ENCODE measurements at regions not wholly inside any gene's neighbourhood (a gene's known extent, or its start where the extent isn't known, plus 50 kb on each side); places are given as distances from the start of the nearest gene placed in this dataset.
"Not testable (repeated sequence)": the region's sequence is repeated elsewhere in the genome, so short reads cannot be mapped to it uniquely, and the experiment has no call there.

- not testable (repeated sequence) for DNase-seq
Measured at GRCh38 chr1:206362994-206363393, 107.3 kb upstream of the IKBKE start.

GRCh38 chr1:206365271-206365670 is 105.0 kb upstream of the IKBKE start:
- DNase-seq = not testable (repeated sequence)

- peak; percentile 9 for DNase-seq
Measured at GRCh38 chr1:206366131-206366530, 104.1 kb upstream of the IKBKE start.

GRCh38 chr1:206366772-206367171 is 103.5 kb upstream of the IKBKE start:
- not testable (repeated sequence) for DNase-seq

- not testable (repeated sequence) for DNase-seq
Measured at GRCh38 chr1:206367955-206368622, 102.2 kb upstream of the IKBKE start.

- not testable (repeated sequence) for DNase-seq
Measured at GRCh38 chr1:206374725-206375124, 95.6 kb upstream of the IKBKE start.

- not testable (repeated sequence) for DNase-seq
Measured at GRCh38 chr1:206375552-206375951, 94.7 kb upstream of the IKBKE start.

- not testable (repeated sequence) for DNase-seq
Measured at GRCh38 chr1:206378506-206378905, 91.8 kb upstream of the IKBKE start.

- DNase-seq = not testable (repeated sequence)
Measured at GRCh38 chr1:206379245-206379644, 91.0 kb upstream of the IKBKE start.

GRCh38 chr1:206380163-206380790 is 90.0 kb upstream of the IKBKE start:
- not testable (repeated sequence) for DNase-seq

- DNase-seq = peak; percentile 19
Measured at GRCh38 chr1:206380791-206381610, 89.3 kb upstream of the IKBKE start.

- peak; percentile 47 for DNase-seq
Measured at GRCh38 chr1:206384029-206384807, 86.1 kb upstream of the IKBKE start.

GRCh38 chr1:206384891-206385290 is 85.4 kb upstream of the IKBKE start:
- not testable (repeated sequence) for DNase-seq

GRCh38 chr1:206387631-206388030 is 82.6 kb upstream of the IKBKE start:
- not testable (repeated sequence) for DNase-seq

- DNase-seq = not testable (repeated sequence)
Measured at GRCh38 chr1:206391903-206392302, 78.4 kb upstream of the IKBKE start.

- not testable (repeated sequence) for DNase-seq
Measured at GRCh38 chr1:206397501-206397900, 72.8 kb upstream of the IKBKE start.

- DNase-seq = not testable (repeated sequence)
Measured at GRCh38 chr1:206398261-206398660, 72.0 kb upstream of the IKBKE start.

GRCh38 chr1:206403612-206404307 is 66.5 kb upstream of the IKBKE start:
- DNase-seq = not testable (repeated sequence)

GRCh38 chr1:206404309-206405027 is 65.8 kb upstream of the IKBKE start:
- DNase-seq = not testable (repeated sequence)

- DNase-seq = not testable (repeated sequence)
Measured at GRCh38 chr1:206405282-206405681, 65.0 kb upstream of the IKBKE start.
